ENCODE measurements at regions not wholly inside any gene's neighbourhood (a gene's known extent, or its start where the extent isn't known, plus 50 kb on each side); places are given as distances from the start of the nearest gene placed in this dataset.
"Not testable (repeated sequence)": the region's sequence is repeated elsewhere in the genome, so short reads cannot be mapped to it uniquely, and the experiment has no call there.

GRCh38 chr6:170040115-170040500, 250.8 kb downstream of the DLL1 start:
- DNase-seq = no peak

- no peak for DNase-seq
These were observed 251.4 kb downstream of the DLL1 start for GRCh38 chr6:170039156-170040114.

- DNase-seq = no peak
These were observed 252.2 kb downstream of the DLL1 start for GRCh38 chr6:170038708-170039107.

GRCh38 chr6:170038251-170038650, 252.6 kb downstream of the DLL1 start:
- no peak for DNase-seq

GRCh38 chr6:170037541-170038250, 253.2 kb downstream of the DLL1 start:
- no peak for DNase-seq

- DNase-seq = no peak
These were observed 254.0 kb downstream of the DLL1 start for GRCh38 chr6:170036916-170037315.

GRCh38 chr6:170036367-170036766, 254.5 kb downstream of the DLL1 start:
- DNase-seq = not testable (repeated sequence)

GRCh38 chr6:170035901-170036304, 255.0 kb downstream of the DLL1 start:
- no peak for DNase-seq

- DNase-seq = no peak
These were observed 255.8 kb downstream of the DLL1 start for GRCh38 chr6:170035044-170035443.

- DNase-seq = no peak
These were observed 256.6 kb downstream of the DLL1 start for GRCh38 chr6:170034294-170034693.

- DNase-seq = no peak
These were observed 257.2 kb downstream of the DLL1 start for GRCh38 chr6:170033666-170034065.

- no peak for DNase-seq
These were observed 258.1 kb downstream of the DLL1 start for GRCh38 chr6:170032706-170033309.

- no peak for DNase-seq
These were observed 258.7 kb downstream of the DLL1 start for GRCh38 chr6:170032197-170032596.

GRCh38 chr6:170031684-170032121, 259.2 kb downstream of the DLL1 start:
- DNase-seq = no peak

- DNase-seq = no peak
These were observed 259.9 kb downstream of the DLL1 start for GRCh38 chr6:170030821-170031471.

GRCh38 chr6:170030284-170030815, 260.5 kb downstream of the DLL1 start:
- no peak for DNase-seq

- DNase-seq = no peak
These were observed 261.2 kb downstream of the DLL1 start for GRCh38 chr6:170029416-170030283.

- DNase-seq = no peak
These were observed 262.1 kb downstream of the DLL1 start for GRCh38 chr6:170028629-170029345.

GRCh38 chr6:170027647-170028043, 263.2 kb downstream of the DLL1 start:
- DNase-seq = no peak

- no peak for DNase-seq
These were observed 263.9 kb downstream of the DLL1 start for GRCh38 chr6:170026751-170027646.

All from AML-193 (cell line).